ENCODE measurements at regions not wholly inside any gene's neighbourhood (a gene's known extent, or its start where the extent isn't known, plus 50 kb on each side); places are given as distances from the start of the nearest gene placed in this dataset.

- no peak for TF ChIP-seq POLR2A (IDR thresholded peaks at IDR 0.05)
- no peak for TF ChIP-seq CTCF (IDR thresholded peaks at IDR 0.05 in 8 of 11, conservative IDR thresholded peaks at IDR 0.05 in 3 of 11)
These were observed 73.4 kb upstream of the RBMS3 start for GRCh38 chr3:29207427-29207826.
